Activated B cell treated with CpG ODN at 0.5 μM for 24 hours (primary cell): ENCODE measurements at regions not wholly inside any gene's neighbourhood (a gene's known extent, or its start where the extent isn't known, plus 50 kb on each side); places are given as distances from the start of the nearest gene placed in this dataset.

Experiments used
- ATAC-seq: fragments of 200-7000 bp; cut with Tn5 transposase; one replicate; pipeline ENCODE4 v1.10.0; 2021; ENCODE audit warnings: low read depth, mild to moderate bottlenecking, moderate library complexity
- CTCF ChIA-PET: fragments of 350-600 bp; sonication (Branson Sonifier 250); formaldehyde crosslinking; loops from one replicate; lab custom pipeline; 2021; ENCODE audit warnings: antibody characterized with exemption; lab: Charles Lee
- POLR2A ChIA-PET: fragments of 350-600 bp; sonication (Branson Sonifier 250); formaldehyde crosslinking; loops from one replicate; lab custom pipeline; 2021; ENCODE audit warnings: antibody characterized with exemption; lab: Charles Lee
- DNase-seq: peaks from one replicate; pipeline ENCODE4 v3.0.0; 2022
- H3K27ac Mint-ChIP-seq: one replicate; pipeline ENCODE4 v1.8.0; 2020; ENCODE audit warnings: mixed read lengths
- H3K27me3 Mint-ChIP-seq: one replicate; pipeline ENCODE4 v1.8.0; 2021; ENCODE audit warnings: mixed read lengths
- H3K36me3 Mint-ChIP-seq: one replicate; pipeline ENCODE4 v1.8.0; 2021; ENCODE audit warnings: low read depth, mixed read lengths
- H3K4me1 Mint-ChIP-seq: one replicate; pipeline ENCODE4 v1.8.0; 2021; ENCODE audit warnings: mixed read lengths
- H3K4me3 Mint-ChIP-seq: one replicate; pipeline ENCODE4 v1.8.0; 2020; ENCODE audit warnings: mild to moderate bottlenecking, mixed read lengths
- H3K9me3 Mint-ChIP-seq: one replicate; pipeline ENCODE4 v1.8.0; 2020; ENCODE audit warnings: mixed read lengths
- CTCF ChIP-seq: fragments of 200-600 bp; IDR thresholded peaks from one replicate; pipeline ENCODE4 v1.8.0; 2022; ENCODE audit warnings: antibody characterized with exemption, mild to moderate bottlenecking
- intact Hi-C: fragments of 100-400 bp; cut with micrococcal nuclease; formaldehyde crosslinking; loops from one replicate; pipeline ENCODE4 v1.15.1; 2024

GRCh38 chr12:93025145-93026103, 96.3 kb upstream of the EEA1 start:
- H3K36me3 Mint-ChIP-seq, result no peaks in the 10 kb centered on the region
- DNase-seq, result no peak
- H3K9me3 Mint-ChIP-seq, result no peaks in the 10 kb centered on the region
- TF ChIP-seq CTCF, result no peak
- no peak for ATAC-seq
- ChIA-PET CTCF (interaction anchor here (1.4 to 3.4 kb wide), 2 partner anchors 355 to 372 kb away, joined by 4 to 13 read pairs; no protein-coding TSS in a partner anchor), POLR2A (no interaction called here)
- H3K27me3 Mint-ChIP-seq, result no peaks in the 10 kb centered on the region
- intact Hi-C loops, result loop anchor here (1.0 to 2.0 kb wide), 4 partner anchors 37 to 394 kb away; no protein-coding TSS in a partner anchor
- H3K27ac Mint-ChIP-seq, result no peak overlapping the region
- no peak overlapping the region for H3K4me3 Mint-ChIP-seq
- no peaks in the 10 kb centered on the region for H3K4me1 Mint-ChIP-seq

- no peak for TF ChIP-seq CTCF
- ChIA-PET CTCF (interaction anchor here (0.9 to 3.4 kb wide), 3 partner anchors 18 to 370 kb away, joined by 3 to 13 read pairs (median 4); no protein-coding TSS in a partner anchor), POLR2A (no interaction called here)
- Mint-ChIP-seq H3K4me1 (no peaks in the 10 kb centered on the region), H3K4me3 (no peak overlapping the region), H3K9me3 (no peaks in the 10 kb centered on the region), H3K36me3 (no peaks in the 10 kb centered on the region), H3K27me3 (no peaks in the 10 kb centered on the region), H3K27ac (no peak overlapping the region)
- ATAC-seq (no peak), DNase-seq (no peak)
- intact Hi-C loops, result no loop called here
Observed at GRCh38 chr12:93027041-93027440, 97.9 kb upstream of the EEA1 start.

GRCh38 chr12:93029091-93029490, 100.0 kb upstream of the EEA1 start:
- ChIA-PET CTCF (no interaction called here), POLR2A (no interaction called here)
- H3K4me3 Mint-ChIP-seq, result no peak overlapping the region
- H3K27ac Mint-ChIP-seq, result no peak overlapping the region
- H3K27me3 Mint-ChIP-seq, result no peaks in the 10 kb centered on the region
- no peak for TF ChIP-seq CTCF
- H3K36me3 Mint-ChIP-seq, result no peaks in the 10 kb centered on the region
- ATAC-seq (no peak), DNase-seq (no peak)
- H3K9me3 Mint-ChIP-seq, result no peaks in the 10 kb centered on the region
- intact Hi-C loops, result no loop called here
- H3K4me1 Mint-ChIP-seq, result no peaks in the 10 kb centered on the region

GRCh38 chr12:93031028-93031427, 101.9 kb upstream of the EEA1 start:
- Mint-ChIP-seq H3K36me3 (no peaks in the 10 kb centered on the region), H3K27me3 (no peaks in the 10 kb centered on the region), H3K9me3 (no peaks in the 10 kb centered on the region), H3K4me1 (no peaks in the 10 kb centered on the region), H3K4me3 (no peak overlapping the region), H3K27ac (no peak overlapping the region)
- TF ChIP-seq CTCF, result no peak
- no peak for ATAC-seq
- ChIA-PET CTCF (no interaction called here), POLR2A (no interaction called here)
- intact Hi-C loops, result no loop called here
- DNase-seq, result no peak

GRCh38 chr12:93032758-93033157, 103.7 kb upstream of the EEA1 start:
- ATAC-seq, result no peak
- DNase-seq, result no peak
- no peaks in the 10 kb centered on the region for H3K9me3 Mint-ChIP-seq
- H3K4me1 Mint-ChIP-seq, result no peaks in the 10 kb centered on the region
- no peak overlapping the region for H3K4me3 Mint-ChIP-seq
- ChIA-PET POLR2A (no interaction called here), CTCF (no interaction called here)
- H3K36me3 Mint-ChIP-seq, result no peaks in the 10 kb centered on the region
- H3K27me3 Mint-ChIP-seq, result no peaks in the 10 kb centered on the region
- no peak for TF ChIP-seq CTCF
- intact Hi-C loops, result no loop called here
- no peak overlapping the region for H3K27ac Mint-ChIP-seq
